Keratinocyte (primary cell): ENCODE measurements at regions not wholly inside any gene's neighbourhood (a gene's known extent, or its start where the extent isn't known, plus 50 kb on each side); places are given as distances from the start of the nearest gene placed in this dataset.

Source experiments
- DNase-seq: peaks from one replicate; pipeline ENCODE4 v3.0.0-alpha.2; 2011; ENCODE audit warnings: low read depth, missing footprints, low spot score
- FAIRE-seq: peaks from 2 replicates; lab custom pipeline; 2011; peaks lifted over from hg19 to GRCh38; lab: Jason Lieb, UNC
- H2AFZ ChIP-seq: 2 replicates; pipeline ENCODE4 v1.6.0; 2012; ENCODE audit warnings: low read length, control low read depth, inconsistent platforms; ENCODE audit not compliant: control insufficient read depth
- H3K27ac ChIP-seq: 2 replicates; pipeline ENCODE4 v1.5.1; 2011; ENCODE audit warnings: low read length; ENCODE audit not compliant: control insufficient read depth, insufficient read depth
- H3K27me3 ChIP-seq: 3 replicates; pipeline ENCODE4 v1.6.0; 2011; ENCODE audit warnings: low read length; ENCODE audit not compliant: control insufficient read depth, insufficient read depth; ENCODE audit errors: extremely low read depth
- H3K36me3 ChIP-seq, 2 experiments: 2 replicates in 1 of 2; 3 replicates in 1 of 2; pipeline ENCODE4 v1.5.1; 2011; ENCODE audit warnings: low read length in 2 of 2, mild to moderate bottlenecking in 1 of 2; ENCODE audit not compliant: control insufficient read depth in 2 of 2, insufficient read depth in 2 of 2; ENCODE audit errors: extremely low read depth in 1 of 2
- H3K4me1 ChIP-seq: 3 replicates; pipeline ENCODE4 v1.5.1; 2011; ENCODE audit warnings: low read length; ENCODE audit not compliant: control insufficient read depth, insufficient read depth; ENCODE audit errors: extremely low read depth
- H3K4me2 ChIP-seq: 3 replicates; pipeline ENCODE4 v1.6.0; 2011; ENCODE audit warnings: low read depth, low read length; ENCODE audit not compliant: control insufficient read depth, insufficient read depth; ENCODE audit errors: extremely low read depth
- H3K4me3 ChIP-seq, 3 experiments: fragments of 200-600 bp in 1 of 3; sonication (generic) in 1 of 3; 2 replicates in 2 of 3; 3 replicates in 1 of 3; pipeline ENCODE4 v1.5.1; 2011 to 2016; ENCODE audit warnings: low read length in 3 of 3, mild to moderate bottlenecking in 3 of 3, control low read depth in 2 of 3, inconsistent platforms in 1 of 3, low read depth in 1 of 3, mixed read lengths in 1 of 3, mixed run types in 1 of 3, moderate library complexity in 1 of 3; ENCODE audit not compliant: control insufficient read depth in 2 of 3, insufficient read depth in 2 of 3; ENCODE audit errors: extremely low read depth in 1 of 3
- H3K79me2 ChIP-seq: 2 replicates; pipeline ENCODE4 v1.6.0; 2012; ENCODE audit warnings: low read length; ENCODE audit not compliant: control insufficient read depth, insufficient read depth
- H3K9ac ChIP-seq: 3 replicates; pipeline ENCODE4 v1.6.0; 2011; ENCODE audit warnings: low read length; ENCODE audit not compliant: control insufficient read depth, insufficient read depth; ENCODE audit errors: extremely low read depth
- H3K9me1 ChIP-seq: 3 replicates; pipeline ENCODE4 v1.6.0; 2011; ENCODE audit warnings: low read length; ENCODE audit not compliant: control insufficient read depth, insufficient read depth; ENCODE audit errors: extremely low read depth
- H3K9me3 ChIP-seq: 2 replicates; pipeline ENCODE4 v1.5.1; 2012; ENCODE audit warnings: low read depth, low read length; ENCODE audit not compliant: control insufficient read depth
- H4K20me1 ChIP-seq: 3 replicates; pipeline ENCODE4 v1.6.0; 2011; ENCODE audit warnings: low read length; ENCODE audit not compliant: control insufficient read depth, insufficient read depth; ENCODE audit errors: extremely low read depth
- CTCF ChIP-seq, 3 experiments: IDR thresholded peaks in 1 of 3; conservative IDR thresholded peaks in 1 of 3; optimal IDR thresholded peaks in 1 of 3; 2 replicates in 2 of 3; 3 replicates in 1 of 3; pipeline versions ENCODE3 to v1.5.1; 2011; ENCODE audit warnings: low read length in 3 of 3, mild to moderate bottlenecking in 3 of 3, moderate library complexity in 2 of 3, control low read depth in 1 of 3, inconsistent platforms in 1 of 3; ENCODE audit not compliant: insufficient read depth in 2 of 3; ENCODE audit errors: extremely low read depth in 1 of 3
- EZH2 ChIP-seq: IDR thresholded peaks from one replicate; pipeline ENCODE4 v1.6.1; 2012; ENCODE audit warnings: inconsistent platforms, mild to moderate bottlenecking, low read length, moderate library complexity
- dilution Hi-C: fragments of 300-500 bp; cut with MboI; formaldehyde crosslinking; loops from one replicate; pipeline ENCODE4 v1.7.0; 2020; ENCODE audit warnings: low sequenced_read_pairs; ENCODE audit not compliant: extremely low pct_ligation_motif_present

- H2AFZ ChIP-seq, result no peak overlapping the region
- H3K9me3 ChIP-seq, result no peaks in the 10 kb centered on the region
- no peaks in the 10 kb centered on the region for H3K36me3 ChIP-seq
- no peak overlapping the region for H3K4me3 ChIP-seq
- no peak overlapping the region for H3K4me2 ChIP-seq
- peak overlapping the region; percentile 40 for H3K27ac ChIP-seq
- no peaks in the 10 kb centered on the region for H3K9me1 ChIP-seq
- H3K4me1 ChIP-seq, result peaks cover 72% of the 10 kb centered on the region
- H3K79me2 ChIP-seq, result no peaks in the 10 kb centered on the region
- no peak for FAIRE-seq
- TF ChIP-seq EZH2 (no peak), CTCF (optimal IDR thresholded peaks at IDR 0.05 in 1 of 3, IDR thresholded peaks at IDR 0.05 in 1 of 3, conservative IDR thresholded peaks at IDR 0.05 in 1 of 3; ENCODE audit: extremely low read depth in 1 of 3, insufficient read depth in 2 of 3, low read length in 3 of 3) (no peak)
- no peak for DNase-seq
- dilution Hi-C loops, result no loop called here
- H3K9ac ChIP-seq, result no peak overlapping the region
- H3K27me3 ChIP-seq, result no peaks in the 10 kb centered on the region
- H4K20me1 ChIP-seq, result no peaks in the 10 kb centered on the region
These were observed 273.4 kb downstream of the FAM76B start for GRCh38 chr11:95516175-95516574.

DNA sequence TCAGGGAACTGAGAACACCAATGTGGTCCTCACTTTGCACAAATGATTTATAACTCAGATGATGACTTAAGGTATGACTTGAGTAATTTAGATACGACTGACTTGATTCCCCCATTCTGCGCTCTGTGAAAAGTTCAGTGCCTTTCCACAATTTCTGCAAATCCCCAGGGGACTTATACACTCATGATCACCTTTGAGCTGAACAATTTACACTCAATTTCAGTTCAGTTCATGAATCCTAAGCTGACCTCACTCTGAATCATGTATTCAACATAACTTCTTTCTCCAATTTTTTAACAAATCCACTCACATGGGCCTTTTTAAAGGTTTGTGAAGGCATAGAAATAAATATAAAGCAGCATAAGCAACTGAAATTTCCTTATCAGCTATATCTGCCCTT is 274.2 kb downstream of the FAM76B start:
- FAIRE-seq, result peak; percentile 41
- H3K4me1 ChIP-seq, result peaks cover 64% of the 10 kb centered on the region

More for the DNA sequence above, 274.2 kb downstream of the FAM76B start:
- Histone ChIP-seq H3K9me1 (no peaks in the 10 kb centered on the region), H3K27ac (peak overlapping the region; percentile 87), H3K4me3 (no peak overlapping the region), H3K4me2 (peak overlapping the region; percentile 67), H3K36me3 (no peaks in the 10 kb centered on the region), H3K27me3 (no peaks in the 10 kb centered on the region), H3K9ac (no peak overlapping the region), H2AFZ (no peak overlapping the region), H3K9me3 (no peaks in the 10 kb centered on the region), H3K79me2 (no peaks in the 10 kb centered on the region), H4K20me1 (no peaks in the 10 kb centered on the region)
- dilution Hi-C loops, result no loop called here
- TF ChIP-seq CTCF (optimal IDR thresholded peaks at IDR 0.05 in 1 of 3, IDR thresholded peaks at IDR 0.05 in 1 of 3, conservative IDR thresholded peaks at IDR 0.05 in 1 of 3; ENCODE audit: extremely low read depth in 1 of 3, insufficient read depth in 2 of 3, low read length in 3 of 3), result no peak
- no peak for TF ChIP-seq EZH2
- DNase-seq, result no peak
